SW 1271 (cell line): ENCODE measurements at regions not wholly inside any gene's neighbourhood (a gene's known extent, or its start where the extent isn't known, plus 50 kb on each side); places are given as distances from the start of the nearest gene placed in this dataset.

Source experiments
- DNase-seq, 2 experiments: peaks; one replicate each; lab custom pipeline; 2025; lab: John Stamatoyannopoulos, UW

GRCh38 chr9:108609227-108609896 is 246.4 kb downstream of the ACTL7B start:
- no peak for DNase-seq

GRCh38 chr9:108607607-108608006 is 248.2 kb downstream of the ACTL7B start:
- no peak for DNase-seq

GRCh38 chr9:108606401-108606800 is 249.4 kb downstream of the ACTL7B start:
- no peak for DNase-seq

- no peak for DNase-seq
Measured at GRCh38 chr9:108603141-108603540, 252.6 kb downstream of the ACTL7B start.

GRCh38 chr9:108600896-108601295 is 254.9 kb downstream of the ACTL7B start:
- no peak for DNase-seq

- no peak for DNase-seq
Measured at GRCh38 chr9:108599571-108599970, 256.2 kb downstream of the ACTL7B start.

GRCh38 chr9:108591121-108591520 is 264.7 kb downstream of the ACTL7B start:
- no peak for DNase-seq

- DNase-seq: no peak
Measured at GRCh38 chr9:108588246-108588645, 267.5 kb downstream of the ACTL7B start.

- DNase-seq: no peak
Measured at GRCh38 chr9:108586471-108587139, 269.2 kb downstream of the ACTL7B start.

GRCh38 chr9:108584860-108585259 is 270.9 kb downstream of the ACTL7B start:
- no peak for DNase-seq

GRCh38 chr9:108582726-108583125 is 273.1 kb downstream of the ACTL7B start:
- DNase-seq: no peak

- DNase-seq: peak in 1 of 2 experiments; percentile 73
Measured at GRCh38 chr9:108579757-108580439, 275.9 kb downstream of the ACTL7B start.

- no peak for DNase-seq
Measured at GRCh38 chr9:108575276-108575675, 280.5 kb downstream of the ACTL7B start.

GRCh38 chr9:108569624-108570023 is 286.2 kb downstream of the ACTL7B start:
- no peak for DNase-seq

GRCh38 chr9:108568093-108568492 is 287.7 kb downstream of the ACTL7B start:
- no peak for DNase-seq

- DNase-seq: no peak
Measured at GRCh38 chr9:108567571-108567970, 288.2 kb downstream of the ACTL7B start.

GRCh38 chr9:108565651-108566378 is 290.0 kb downstream of the ACTL7B start:
- peak; percentile 44 to 87 for DNase-seq

- no peak for DNase-seq
Measured at GRCh38 chr9:108562176-108562575, 293.6 kb downstream of the ACTL7B start.

GRCh38 chr9:108559432-108559831 is 296.4 kb downstream of the ACTL7B start:
- no peak for DNase-seq

GRCh38 chr9:108554831-108555230 is 301.0 kb downstream of the ACTL7B start:
- no peak for DNase-seq

GRCh38 chr9:108553111-108553635 is 302.6 kb downstream of the ACTL7B start:
- no peak for DNase-seq

GRCh38 chr9:108552459-108553040 is 303.2 kb downstream of the ACTL7B start:
- DNase-seq: no peak
